Small intestine (tissue), 7 donors: ENCODE measurements at regions not wholly inside any gene's neighbourhood (a gene's known extent, or its start where the extent isn't known, plus 50 kb on each side); places are given as distances from the start of the nearest gene placed in this dataset.
"Not testable (repeated sequence)": the region's sequence is repeated elsewhere in the genome, so short reads cannot be mapped to it uniquely, and the experiment has no call there.

ENCODE experiments used
- DNase-seq, 2 donors: peaks; one replicate each; pipeline versions ENCODE4 v3.0.0 to v3.0.0-alpha.2; 2013
- FAIRE-seq: peaks from 2 replicates; lab custom pipeline; 2012; peaks lifted over from hg19 to GRCh38; lab: Jason Lieb, UNC
- H3K27ac ChIP-seq, 3 donors: one replicate each; pipeline ENCODE4 v1.5.1; 2013; ENCODE audit warnings: low read length in 2 of 3, mild to moderate bottlenecking in 2 of 3, control low read depth in 1 of 3, inconsistent platforms in 1 of 3, low read depth in 1 of 3, moderate library complexity in 1 of 3
- H3K27me3 ChIP-seq, 3 donors: one replicate each; pipeline ENCODE4 v1.6.1; 2013; ENCODE audit warnings: low read length in 3 of 3, inconsistent platforms in 1 of 3; ENCODE audit not compliant: control insufficient read depth in 3 of 3, insufficient read depth in 3 of 3
- H3K36me3 ChIP-seq, 3 donors: one replicate each; pipeline ENCODE4 v1.6.1; 2013; ENCODE audit warnings: low read length in 3 of 3, inconsistent platforms in 1 of 3, low read depth in 1 of 3, mild to moderate bottlenecking in 1 of 3, moderate library complexity in 1 of 3; ENCODE audit not compliant: control insufficient read depth in 3 of 3, insufficient read depth in 2 of 3
- H3K4me1 ChIP-seq, 3 donors: one replicate each; pipeline ENCODE4 v1.6.1; 2013; ENCODE audit warnings: low read length in 2 of 3, inconsistent platforms in 1 of 3, low read depth in 1 of 3, mild to moderate bottlenecking in 1 of 3, moderate library complexity in 1 of 3; ENCODE audit not compliant: control insufficient read depth in 3 of 3, insufficient read depth in 2 of 3
- H3K4me3 ChIP-seq, 3 donors: one replicate each; pipeline ENCODE4 v1.5.1; 2013; ENCODE audit warnings: low read length in 3 of 3, control low read depth in 1 of 3, inconsistent platforms in 1 of 3, low read depth in 1 of 3, mild to moderate bottlenecking in 1 of 3, moderate library complexity in 1 of 3
- H3K9me3 ChIP-seq, 2 donors: one replicate each; pipeline ENCODE4 v1.6.1; 2013; ENCODE audit warnings: low read depth in 1 of 2, low read length in 1 of 2; ENCODE audit not compliant: control insufficient read depth in 2 of 2, insufficient read depth in 1 of 2
- WGBS, 3 donors: extraction: QIAGEN DNeasy Blood & Tissue Kit; methylation state at CpG; one replicate each; pipeline ENCODE4 v1.1.7; 2013; 5-methylcytosine and 5-hydroxymethylcytosine counted together
- donor health status: healthy with polysubstance abuse.
- donor health status: control.
- donor health status: control.
- donor health status: Bipolar disorder and iron deficiency.
- donor health status: healthy.

- not testable (repeated sequence) for DNase-seq, FAIRE-seq, H3K4me1 ChIP-seq, H3K4me3 ChIP-seq, H3K9me3 ChIP-seq, H3K27ac ChIP-seq, H3K27me3 ChIP-seq, H3K36me3 ChIP-seq
- no CpG with 5 or more reads among the region's 1 CpG for WGBS, 3 donors
Observed at GRCh38 chr16:17911578-17911977, 425.0 kb downstream of the NPIPA8 start.

- WGBS, 3 donors = 89 to 93% (median 92%) methylated on average over 8 to 10 of the region's 10 CpGs
- DNase-seq, FAIRE-seq, H3K4me1 ChIP-seq, H3K9me3 ChIP-seq, H3K27me3 ChIP-seq, H3K4me3 ChIP-seq, H3K36me3 ChIP-seq, H3K27ac ChIP-seq: not testable (repeated sequence)
Observed at GRCh38 chr16:17906626-17907025, 429.9 kb downstream of the NPIPA8 start.

- no peaks in the 10 kb centered on the region for H3K9me3 ChIP-seq
- no peak overlapping the region for H3K27ac ChIP-seq
- FAIRE-seq (no peak), DNase-seq (no peak)
- H3K4me1 ChIP-seq = no peaks in the 10 kb centered on the region
- WGBS, 3 donors = 60 to 79% (median 77%) methylated on average over 1 of the region's 1 CpG
- no peaks in the 10 kb centered on the region for H3K36me3 ChIP-seq
- no peaks in the 10 kb centered on the region for H3K27me3 ChIP-seq
- no peak overlapping the region for H3K4me3 ChIP-seq
Observed at GRCh38 chr16:17901309-17901708, 430.5 kb upstream of the XYLT1 start.

GRCh38 chr16:17899141-17899540 lies 428.4 kb upstream of the XYLT1 start:
- Histone ChIP-seq H3K4me1 (no peaks in the 10 kb centered on the region), H3K9me3 (no peaks in the 10 kb centered on the region), H3K27me3 (no peaks in the 10 kb centered on the region), H3K36me3 (no peaks in the 10 kb centered on the region), H3K4me3 (no peak overlapping the region), H3K27ac (no peak overlapping the region)
- DNase-seq = no peak
- no peak for FAIRE-seq
- WGBS, 3 donors = 90 to 96% (median 95%) methylated on average over 1 of the region's 1 CpG

GRCh38 chr16:17887963-17888362 lies 417.2 kb upstream of the XYLT1 start:
- no peak overlapping the region for H3K27ac ChIP-seq
- FAIRE-seq (no peak), DNase-seq (no peak)
- H3K9me3 ChIP-seq = no peaks in the 10 kb centered on the region
- H3K36me3 ChIP-seq = no peaks in the 10 kb centered on the region
- WGBS, 3 donors = 73 to 78% (median 77%) methylated on average over 3 of the region's 3 CpGs
- no peaks in the 10 kb centered on the region for H3K4me1 ChIP-seq
- H3K27me3 ChIP-seq = no peaks in the 10 kb centered on the region
- no peak overlapping the region for H3K4me3 ChIP-seq

GRCh38 chr16:17885659-17886207 lies 415.0 kb upstream of the XYLT1 start:
- no peak for FAIRE-seq

GRCh38 chr16:17877821-17878360 lies 407.1 kb upstream of the XYLT1 start:
- no peak for DNase-seq
- 63 to 80% (median 80%) methylated on average over 2 of the region's 2 CpGs for WGBS, 3 donors
- no peaks in the 10 kb centered on the region for H3K36me3 ChIP-seq
- no peaks in the 10 kb centered on the region for H3K9me3 ChIP-seq
- H3K4me3 ChIP-seq = no peak overlapping the region
- FAIRE-seq = no peak
- no peaks in the 10 kb centered on the region for H3K27me3 ChIP-seq
- H3K4me1 ChIP-seq = no peaks in the 10 kb centered on the region
- H3K27ac ChIP-seq = no peak overlapping the region

More at GRCh38 chr16:17885659-17886207, 415.0 kb upstream of the XYLT1 start:
- WGBS, 3 donors = 67 to 77% (median 73%) methylated on average over 7 of the region's 7 CpGs
- Histone ChIP-seq H3K9me3 (no peaks in the 10 kb centered on the region), H3K4me1 (no peaks in the 10 kb centered on the region), H3K27ac (no peak overlapping the region), H3K36me3 (no peaks in the 10 kb centered on the region), H3K4me3 (no peak overlapping the region), H3K27me3 (no peaks in the 10 kb centered on the region)
- DNase-seq = no peak

GRCh38 chr16:17866996-17867395 lies 396.2 kb upstream of the XYLT1 start:
- no peaks in the 10 kb centered on the region for H3K4me1 ChIP-seq
- FAIRE-seq (no peak), DNase-seq (no peak)
- WGBS, 3 donors = 56 to 78% (median 73%) methylated on average over 5 of the region's 5 CpGs
- no peaks in the 10 kb centered on the region for H3K9me3 ChIP-seq
- H3K36me3 ChIP-seq = no peaks in the 10 kb centered on the region
- H3K27me3 ChIP-seq = no peaks in the 10 kb centered on the region
- no peak overlapping the region for H3K27ac ChIP-seq
- H3K4me3 ChIP-seq = no peak overlapping the region

- no peaks in the 10 kb centered on the region for H3K9me3 ChIP-seq
- WGBS, 3 donors = 84 to 92% (median 89%) methylated on average over 6 of the region's 6 CpGs
- FAIRE-seq = no peak
Observed at GRCh38 chr16:17861981-17862479, 391.3 kb upstream of the XYLT1 start.

More at GRCh38 chr16:17861981-17862479, 391.3 kb upstream of the XYLT1 start:
- H3K4me1 ChIP-seq = no peaks in the 10 kb centered on the region
- H3K27ac ChIP-seq = no peak overlapping the region
- no peaks in the 10 kb centered on the region for H3K27me3 ChIP-seq
- no peak for DNase-seq
- H3K36me3 ChIP-seq = no peaks in the 10 kb centered on the region
- no peak overlapping the region for H3K4me3 ChIP-seq
